GM23338 (cell line): ENCODE measurements at regions not wholly inside any gene's neighbourhood (a gene's known extent, or its start where the extent isn't known, plus 50 kb on each side); places are given as distances from the start of the nearest gene placed in this dataset.

ENCODE experiments used
- CTCF ChIP-seq, 2 experiments: fragments of 200-600 bp in 1 of 2; sonication (generic) in 1 of 2; conservative IDR thresholded peaks; 2 replicates each; pipeline versions ENCODE4 v1.5.1 to v1.6.1; 2016 to 2017; ENCODE audit warnings: antibody characterized with exemption in 2 of 2, low read depth in 2 of 2, mild to moderate bottlenecking in 2 of 2, moderate library complexity in 1 of 2
- EZH2 ChIP-seq: fragments of 200-600 bp; sonication (generic); IDR thresholded peaks from one replicate; pipeline ENCODE4 v1.8.0; 2017; ENCODE audit warnings: antibody characterized with exemption, mild to moderate bottlenecking, low read depth; ENCODE audit not compliant: unreplicated experiment
- POLR2AphosphoS5 ChIP-seq: IDR thresholded peaks from 2 replicates; pipeline ENCODE4 v1.6.1; 2016; ENCODE audit warnings: antibody characterized with exemption, low read depth
- REST ChIP-seq: IDR thresholded peaks from one replicate; pipeline ENCODE4 v1.6.1; 2018; ENCODE audit warnings: antibody characterized with exemption; ENCODE audit not compliant: unreplicated experiment

GRCh38 chr9:129262261-129262660, 84.2 kb upstream of the IER5L start:
- TF ChIP-seq POLR2AphosphoS5 (no peak), CTCF (conservative IDR thresholded peaks at IDR 0.05; ENCODE audit: low read depth in 2 of 2) (no peak), EZH2 (no peak), REST (no peak)
